Astrocyte (in vitro differentiated cells and primary cell): ENCODE measurements at regions not wholly inside any gene's neighbourhood (a gene's known extent, or its start where the extent isn't known, plus 50 kb on each side); places are given as distances from the start of the nearest gene placed in this dataset.

Experiments
- DNase-seq: peaks from one replicate; pipeline ENCODE4 v3.0.0-alpha.2; 2010; ENCODE audit warnings: low read depth
- FAIRE-seq: peaks from 2 replicates; lab custom pipeline; 2011; peaks lifted over from hg19 to GRCh38; lab: Jason Lieb, UNC
- H2AFZ ChIP-seq: 2 replicates; pipeline ENCODE4 v1.6.0; 2012; ENCODE audit warnings: low read depth, low read length, inconsistent platforms
- H3K27ac ChIP-seq: 2 replicates; pipeline ENCODE4 v1.5.1; 2011; ENCODE audit warnings: low read depth, low read length, inconsistent platforms
- H3K27me3 ChIP-seq: 2 replicates; pipeline ENCODE4 v1.6.0; 2011; ENCODE audit warnings: low read length, inconsistent platforms; ENCODE audit not compliant: insufficient read depth
- H3K36me3 ChIP-seq: 2 replicates; pipeline ENCODE4 v1.5.1; 2011; ENCODE audit warnings: low read length, inconsistent platforms; ENCODE audit not compliant: insufficient read depth
- H3K4me1 ChIP-seq: 2 replicates; pipeline ENCODE4 v1.5.1; 2011; ENCODE audit warnings: low read length, inconsistent platforms; ENCODE audit not compliant: insufficient read depth
- H3K4me2 ChIP-seq: 2 replicates; pipeline ENCODE4 v1.6.0; 2012; ENCODE audit warnings: low read length, inconsistent platforms
- H3K4me3 ChIP-seq: 2 replicates; pipeline ENCODE4 v1.5.1; 2011; ENCODE audit warnings: low read depth, mild to moderate bottlenecking, low read length, inconsistent platforms; ENCODE audit not compliant: insufficient read depth
- H3K79me2 ChIP-seq: 2 replicates; pipeline ENCODE4 v1.6.0; 2012; ENCODE audit warnings: mild to moderate bottlenecking, low read length, inconsistent platforms; ENCODE audit not compliant: insufficient read depth
- H3K9ac ChIP-seq: 2 replicates; pipeline ENCODE4 v1.6.0; 2012; ENCODE audit warnings: mild to moderate bottlenecking, low read length, inconsistent platforms
- H3K9me3 ChIP-seq: 2 replicates; pipeline ENCODE4 v1.5.1; 2012; ENCODE audit warnings: low read depth, mild to moderate bottlenecking, low read length, inconsistent platforms; ENCODE audit not compliant: insufficient read depth
- H4K20me1 ChIP-seq: 2 replicates; pipeline ENCODE4 v1.6.0; 2012; ENCODE audit warnings: low read length, inconsistent platforms; ENCODE audit not compliant: insufficient read depth
- H3K27ac Mint-ChIP-seq: one replicate; pipeline ENCODE4 v1.8.0; 2021; ENCODE audit warnings: mild to moderate bottlenecking, mixed read lengths; ENCODE audit not compliant: unreplicated experiment
- H3K27me3 Mint-ChIP-seq: one replicate; pipeline ENCODE4 v1.8.0; 2021; ENCODE audit warnings: low read depth, mixed read lengths; ENCODE audit not compliant: unreplicated experiment
- H3K36me3 Mint-ChIP-seq: one replicate; pipeline ENCODE4 v1.8.0; 2021; ENCODE audit warnings: low read depth, mixed read lengths; ENCODE audit not compliant: unreplicated experiment
- H3K4me1 Mint-ChIP-seq: one replicate; pipeline ENCODE4 v1.8.0; 2021; ENCODE audit warnings: low read depth, mixed read lengths; ENCODE audit not compliant: unreplicated experiment
- H3K4me3 Mint-ChIP-seq: one replicate; pipeline ENCODE4 v1.8.0; 2021; ENCODE audit warnings: mild to moderate bottlenecking, moderate library complexity, mixed read lengths; ENCODE audit not compliant: unreplicated experiment
- H3K9me3 Mint-ChIP-seq: one replicate; pipeline ENCODE4 v1.8.0; 2021; ENCODE audit warnings: mild to moderate bottlenecking, mixed read lengths; ENCODE audit not compliant: unreplicated experiment
- EZH2 ChIP-seq: IDR thresholded peaks from 2 replicates; pipeline ENCODE4 v1.6.1; 2012; ENCODE audit warnings: mild to moderate bottlenecking, low read length, inconsistent platforms; ENCODE audit not compliant: insufficient read depth
- TF ChIP-seq, protein P1 (sequence below): IDR thresholded peaks from 2 replicates; pipeline ENCODE4 v1.5.1; 2011; ENCODE audit warnings: low read depth, mild to moderate bottlenecking, inconsistent platforms, low read length, moderate library complexity; ENCODE audit not compliant: insufficient read depth

DNA sequence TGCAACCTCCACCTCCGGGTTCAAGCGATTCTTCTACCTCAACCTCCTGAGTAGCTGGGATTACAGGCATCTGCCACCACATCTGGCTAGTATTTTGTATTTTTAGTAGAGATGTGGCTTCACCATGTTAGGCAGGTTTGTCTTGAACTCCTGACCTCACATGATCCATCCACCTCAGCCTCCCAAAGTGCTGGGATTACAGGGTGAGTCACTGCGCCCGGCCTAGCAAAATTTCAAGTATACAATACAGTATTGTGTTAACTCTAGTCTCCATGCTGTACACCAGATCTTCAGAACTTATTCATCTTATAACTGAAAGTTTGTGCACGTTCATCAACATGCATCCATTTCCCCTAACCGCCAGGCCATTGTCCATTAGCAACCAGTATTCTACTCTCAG lies 115.1 kb upstream of the MDGA2 start:
- Histone ChIP-seq H3K4me1 (no peaks in the 10 kb centered on the region), H3K79me2 (no peaks in the 10 kb centered on the region), H3K27me3 (no peaks in the 10 kb centered on the region), H3K27ac (no peak overlapping the region), H3K4me3 (no peak overlapping the region), H3K9me3 (no peaks in the 10 kb centered on the region), H3K4me2 (no peak overlapping the region), H2AFZ (no peak overlapping the region), H3K9ac (no peak overlapping the region), H3K36me3 (no peaks in the 10 kb centered on the region), H4K20me1 (no peaks in the 10 kb centered on the region)
- Mint-ChIP-seq H3K9me3 (no peaks in the 10 kb centered on the region), H3K4me1 (no peaks in the 10 kb centered on the region), H3K27me3 (no peaks in the 10 kb centered on the region), H3K4me3 (no peak overlapping the region), H3K27ac (no peak overlapping the region), H3K36me3 (no peaks in the 10 kb centered on the region)
- DNase-seq (no peak), FAIRE-seq (no peak)
- TF ChIP-seq, protein P1, sequence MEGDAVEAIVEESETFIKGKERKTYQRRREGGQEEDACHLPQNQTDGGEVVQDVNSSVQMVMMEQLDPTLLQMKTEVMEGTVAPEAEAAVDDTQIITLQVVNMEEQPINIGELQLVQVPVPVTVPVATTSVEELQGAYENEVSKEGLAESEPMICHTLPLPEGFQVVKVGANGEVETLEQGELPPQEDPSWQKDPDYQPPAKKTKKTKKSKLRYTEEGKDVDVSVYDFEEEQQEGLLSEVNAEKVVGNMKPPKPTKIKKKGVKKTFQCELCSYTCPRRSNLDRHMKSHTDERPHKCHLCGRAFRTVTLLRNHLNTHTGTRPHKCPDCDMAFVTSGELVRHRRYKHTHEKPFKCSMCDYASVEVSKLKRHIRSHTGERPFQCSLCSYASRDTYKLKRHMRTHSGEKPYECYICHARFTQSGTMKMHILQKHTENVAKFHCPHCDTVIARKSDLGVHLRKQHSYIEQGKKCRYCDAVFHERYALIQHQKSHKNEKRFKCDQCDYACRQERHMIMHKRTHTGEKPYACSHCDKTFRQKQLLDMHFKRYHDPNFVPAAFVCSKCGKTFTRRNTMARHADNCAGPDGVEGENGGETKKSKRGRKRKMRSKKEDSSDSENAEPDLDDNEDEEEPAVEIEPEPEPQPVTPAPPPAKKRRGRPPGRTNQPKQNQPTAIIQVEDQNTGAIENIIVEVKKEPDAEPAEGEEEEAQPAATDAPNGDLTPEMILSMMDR, result no peak
- no peak for TF ChIP-seq EZH2

DNA sequence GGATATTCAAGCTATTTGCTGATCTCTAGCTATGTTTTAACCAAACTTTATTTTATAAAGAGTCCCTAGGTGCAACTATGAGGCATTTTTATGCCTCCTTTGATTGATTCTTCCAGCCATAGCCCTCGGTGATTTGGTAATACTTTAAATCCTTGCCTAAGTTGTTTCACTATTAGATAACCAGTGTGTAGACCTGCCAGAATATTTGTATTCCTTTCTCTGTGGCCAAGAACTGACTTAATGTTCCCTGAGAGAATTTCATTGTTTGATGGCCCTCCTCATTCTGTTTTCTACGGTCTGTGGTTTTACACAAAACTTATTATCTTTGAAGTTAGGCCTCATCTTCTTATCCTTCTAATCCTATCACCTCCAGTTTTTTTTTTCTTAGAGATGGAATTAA lies 109.7 kb upstream of the MDGA2 start:
- H3K4me3 Mint-ChIP-seq, result no peak overlapping the region
- FAIRE-seq, result no peak

DNA sequence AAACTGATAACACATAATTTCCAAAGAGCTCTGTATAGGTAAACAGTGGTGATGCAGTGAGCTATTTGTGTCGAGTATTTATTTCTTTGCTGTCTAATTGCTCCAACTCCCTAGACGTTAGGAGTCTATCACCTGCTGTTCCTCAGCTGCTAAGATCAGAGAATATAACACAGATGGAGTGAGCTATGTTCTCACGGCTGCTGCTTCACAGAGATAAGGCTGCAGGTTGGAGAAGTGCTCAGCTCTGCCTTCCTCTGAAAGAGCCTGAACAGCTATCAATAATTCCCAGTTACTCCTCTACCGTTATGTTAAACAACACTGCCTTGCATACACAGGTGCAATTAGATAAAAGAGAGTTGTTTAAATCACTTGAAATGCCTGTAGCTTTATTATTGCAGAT lies 103.2 kb upstream of the MDGA2 start:
- DNase-seq (no peak), FAIRE-seq (no peak)
- no peaks in the 10 kb centered on the region for H3K36me3 Mint-ChIP-seq
- H2AFZ ChIP-seq, result no peak overlapping the region
- H3K79me2 ChIP-seq, result no peaks in the 10 kb centered on the region
- no peak overlapping the region for H3K27ac Mint-ChIP-seq
- H3K9ac ChIP-seq, result no peak overlapping the region
- H3K27me3 Mint-ChIP-seq, result no peaks in the 10 kb centered on the region
- H3K4me2 ChIP-seq, result no peak overlapping the region
- H3K9me3 ChIP-seq, result no peaks in the 10 kb centered on the region
- no peaks in the 10 kb centered on the region for H4K20me1 ChIP-seq
- H3K9me3 Mint-ChIP-seq, result peaks cover 2% of the 10 kb centered on the region
- no peaks in the 10 kb centered on the region for H3K36me3 ChIP-seq
- TF ChIP-seq, protein P1, result no peak
- no peak for TF ChIP-seq EZH2
- H3K4me3 ChIP-seq, result no peak overlapping the region
- no peaks in the 10 kb centered on the region for H3K4me1 ChIP-seq
- no peaks in the 10 kb centered on the region for H3K27me3 ChIP-seq
- no peak overlapping the region for H3K4me3 Mint-ChIP-seq
- no peak overlapping the region for H3K27ac ChIP-seq
- no peaks in the 10 kb centered on the region for H3K4me1 Mint-ChIP-seq

More for the DNA sequence above, 109.7 kb upstream of the MDGA2 start:
- H3K4me3 ChIP-seq, result no peak overlapping the region
- no peak for DNase-seq
- H3K27ac ChIP-seq, result no peak overlapping the region
- H3K79me2 ChIP-seq, result no peaks in the 10 kb centered on the region
- no peaks in the 10 kb centered on the region for H3K9me3 ChIP-seq
- H3K4me2 ChIP-seq, result no peak overlapping the region
- Mint-ChIP-seq H3K27ac (no peak overlapping the region), H3K27me3 (no peaks in the 10 kb centered on the region), H3K4me1 (no peaks in the 10 kb centered on the region), H3K9me3 (peaks cover 2% of the 10 kb centered on the region), H3K36me3 (no peaks in the 10 kb centered on the region)
- no peaks in the 10 kb centered on the region for H3K36me3 ChIP-seq
- H2AFZ ChIP-seq, result no peak overlapping the region
- H3K27me3 ChIP-seq, result no peaks in the 10 kb centered on the region
- no peaks in the 10 kb centered on the region for H3K4me1 ChIP-seq
- no peak overlapping the region for H3K9ac ChIP-seq
- H4K20me1 ChIP-seq, result no peaks in the 10 kb centered on the region
- TF ChIP-seq, protein P1, result no peak
- TF ChIP-seq EZH2, result no peak
